ENCODE measurements at regions not wholly inside any gene's neighbourhood (a gene's known extent, or its start where the extent isn't known, plus 50 kb on each side); places are given as distances from the start of the nearest gene placed in this dataset.

DNA sequence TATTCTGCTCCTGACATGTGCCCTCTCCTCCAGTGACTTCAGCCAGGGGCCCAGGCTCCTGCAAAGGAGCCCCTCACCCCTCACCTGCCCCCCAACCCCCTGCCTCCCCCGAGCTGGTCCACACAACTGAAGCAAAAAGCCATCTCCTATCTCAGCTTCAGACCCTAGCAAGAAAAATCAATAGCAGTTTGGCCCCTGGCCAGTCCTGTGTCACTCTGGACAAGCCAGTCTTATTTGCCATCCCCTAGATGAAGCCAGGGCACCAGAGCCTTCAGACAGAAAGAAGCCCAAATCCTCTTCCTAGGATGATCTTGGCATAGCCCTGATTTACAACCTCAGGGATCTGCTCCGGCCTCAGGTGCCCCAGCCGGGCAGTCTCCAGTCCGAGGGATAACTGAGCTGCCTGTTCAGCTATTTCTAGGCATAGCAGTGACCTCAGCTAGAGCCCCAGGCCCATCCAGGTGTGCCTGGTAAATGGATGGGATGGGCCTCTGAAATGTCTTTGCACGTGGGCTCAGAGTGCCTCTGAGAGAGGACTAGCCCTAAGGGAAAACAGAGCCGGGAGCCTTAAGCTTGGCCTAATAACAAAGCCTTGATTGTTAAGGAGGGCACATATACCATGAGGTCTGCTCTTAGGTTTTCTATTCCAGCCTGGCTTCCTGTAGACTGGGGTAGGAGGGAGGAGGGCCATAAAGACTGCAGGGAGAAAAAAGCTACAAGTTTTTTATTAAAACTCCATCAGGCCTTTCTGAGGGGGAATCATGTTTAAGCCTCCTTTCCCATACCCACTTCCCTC lies 242.0 kb downstream of the SHQ1 start:
- Histone ChIP-seq H3K27ac (no peak overlapping the region), H3K4me3 (no peak overlapping the region), H3K4me1 (peaks cover 0 to 12% (median 0%) of the 10 kb centered on the region in 3 donors), H3K36me3 (no peaks in the 10 kb centered on the region), H3K9me3 (no peaks in the 10 kb centered on the region), H3K27me3 (no peaks in the 10 kb centered on the region)
- TF ChIP-seq, protein P1, sequence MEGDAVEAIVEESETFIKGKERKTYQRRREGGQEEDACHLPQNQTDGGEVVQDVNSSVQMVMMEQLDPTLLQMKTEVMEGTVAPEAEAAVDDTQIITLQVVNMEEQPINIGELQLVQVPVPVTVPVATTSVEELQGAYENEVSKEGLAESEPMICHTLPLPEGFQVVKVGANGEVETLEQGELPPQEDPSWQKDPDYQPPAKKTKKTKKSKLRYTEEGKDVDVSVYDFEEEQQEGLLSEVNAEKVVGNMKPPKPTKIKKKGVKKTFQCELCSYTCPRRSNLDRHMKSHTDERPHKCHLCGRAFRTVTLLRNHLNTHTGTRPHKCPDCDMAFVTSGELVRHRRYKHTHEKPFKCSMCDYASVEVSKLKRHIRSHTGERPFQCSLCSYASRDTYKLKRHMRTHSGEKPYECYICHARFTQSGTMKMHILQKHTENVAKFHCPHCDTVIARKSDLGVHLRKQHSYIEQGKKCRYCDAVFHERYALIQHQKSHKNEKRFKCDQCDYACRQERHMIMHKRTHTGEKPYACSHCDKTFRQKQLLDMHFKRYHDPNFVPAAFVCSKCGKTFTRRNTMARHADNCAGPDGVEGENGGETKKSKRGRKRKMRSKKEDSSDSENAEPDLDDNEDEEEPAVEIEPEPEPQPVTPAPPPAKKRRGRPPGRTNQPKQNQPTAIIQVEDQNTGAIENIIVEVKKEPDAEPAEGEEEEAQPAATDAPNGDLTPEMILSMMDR (IDR thresholded peaks at IDR 0.05) = no peak
- no peak for ATAC-seq
- WGBS, 2 donors (ENCODE audit: low coverage in 1 of 2) = 20 to 43% methylated on average over 1 of the region's 6 CpGs

GRCh38 chr3:72604328-72604727 lies 243.9 kb downstream of the SHQ1 start:
- no peaks in the 10 kb centered on the region for H3K9me3 ChIP-seq
- H3K36me3 ChIP-seq = no peaks in the 10 kb centered on the region
- no peak overlapping the region for H3K4me3 ChIP-seq
- no peaks in the 10 kb centered on the region for H3K27me3 ChIP-seq
- ATAC-seq = no peak
- WGBS, 2 donors (ENCODE audit: low coverage in 1 of 2) = 37 to 42% methylated on average over 3 of the region's 3 CpGs
- H3K4me1 ChIP-seq = peaks cover 0 to 12% (median 0%) of the 10 kb centered on the region in 3 donors
- H3K27ac ChIP-seq = no peak overlapping the region
- TF ChIP-seq POLR2A (IDR thresholded peaks at IDR 0.05) (no peak), EP300 (IDR thresholded peaks at IDR 0.05) (no peak), POLR2AphosphoS5 (IDR thresholded peaks at IDR 0.05) (no peak)
- TF ChIP-seq, protein P1 (IDR thresholded peaks at IDR 0.05) = no peak

DNA sequence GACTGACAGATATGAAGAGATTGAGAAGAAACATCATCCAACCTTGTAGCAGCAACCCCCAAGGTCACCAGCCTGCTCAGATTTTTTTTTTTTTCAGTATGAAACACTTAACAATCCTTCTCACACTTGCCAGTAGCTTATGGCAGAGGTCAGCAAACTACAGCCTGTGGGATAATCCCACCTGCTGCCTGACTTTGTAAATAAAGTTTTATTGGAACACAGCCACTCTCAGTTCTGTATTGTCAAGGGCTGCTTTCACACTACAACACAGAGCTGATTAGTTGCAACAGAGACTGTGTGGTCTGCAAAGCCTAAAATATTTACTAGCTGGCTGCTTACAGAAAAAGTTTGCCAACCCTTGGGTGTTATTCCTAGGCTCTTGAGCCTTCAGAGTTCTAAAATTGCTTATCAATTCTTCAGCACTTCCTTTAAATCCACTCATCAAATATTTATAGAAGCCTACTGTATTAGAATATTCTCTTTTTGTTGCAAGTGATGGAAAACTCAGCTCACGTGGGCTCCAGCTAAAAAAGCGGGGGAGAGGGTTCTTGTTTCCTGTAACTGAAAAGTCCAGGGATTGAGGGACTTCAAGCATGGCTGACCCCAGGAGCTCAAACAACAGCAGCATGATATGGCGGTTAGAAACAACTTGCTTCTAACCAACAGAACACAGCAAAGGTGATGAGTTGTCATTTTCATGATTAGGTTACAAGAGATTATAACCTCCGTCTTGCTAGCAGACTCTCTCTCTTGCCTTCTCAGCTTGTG lies 246.1 kb downstream of the SHQ1 start:
- Histone ChIP-seq H3K36me3 (no peaks in the 10 kb centered on the region), H3K27ac (no peak overlapping the region), H3K4me3 (no peak overlapping the region), H3K27me3 (no peaks in the 10 kb centered on the region), H3K4me1 (peaks cover 0 to 12% (median 0%) of the 10 kb centered on the region in 3 donors), H3K9me3 (no peaks in the 10 kb centered on the region)
- WGBS, 2 donors (ENCODE audit: low coverage in 1 of 2) = 98 to 100% methylated on average over 3 to 4 of the region's 4 CpGs
- ATAC-seq = no peak
- TF ChIP-seq EP300 (IDR thresholded peaks at IDR 0.05) (no peak), POLR2AphosphoS5 (IDR thresholded peaks at IDR 0.05) (no peak), POLR2A (IDR thresholded peaks at IDR 0.05) (no peak)
- TF ChIP-seq, protein P1 (IDR thresholded peaks at IDR 0.05) = no peak

- H3K27ac ChIP-seq = no peak overlapping the region
- H3K4me3 ChIP-seq = no peak overlapping the region
- TF ChIP-seq, protein P1 (IDR thresholded peaks at IDR 0.05) = no peak
- TF ChIP-seq POLR2A (IDR thresholded peaks at IDR 0.05) (no peak), EP300 (IDR thresholded peaks at IDR 0.05) (no peak), POLR2AphosphoS5 (IDR thresholded peaks at IDR 0.05) (no peak)
- no peaks in the 10 kb centered on the region for H3K36me3 ChIP-seq
- peaks cover 0 to 12% (median 0%) of the 10 kb centered on the region in 3 donors for H3K4me1 ChIP-seq
- H3K9me3 ChIP-seq = no peaks in the 10 kb centered on the region
- no peaks in the 10 kb centered on the region for H3K27me3 ChIP-seq
- WGBS, 2 donors (ENCODE audit: low coverage in 1 of 2) = 58% methylated on average over 4 of the region's 5 CpGs; no CpG with 5 or more reads in 1 of the 2 donors
- no peak for ATAC-seq
Measured at GRCh38 chr3:72601060-72601459, 247.2 kb downstream of the SHQ1 start.

Data from gastroesophageal sphincter (tissue), 4 donors.